ENCODE measurements at regions not wholly inside any gene's neighbourhood (a gene's known extent, or its start where the extent isn't known, plus 50 kb on each side); places are given as distances from the start of the nearest gene placed in this dataset.
A peak's percentile ranks its signal among the peaks of the same experiment; 100 is the strongest.

- Mint-ChIP-seq H3K9me3 (no peaks in the 10 kb centered on the region), H3K4me3 (no peak overlapping the region), H3K36me3 (no peaks in the 10 kb centered on the region), H3K27ac (no peak overlapping the region), H3K27me3 (peaks cover 4 to 5% of the 10 kb centered on the region in 2 donors), H3K4me1 (peaks cover 0 to 4% (median 0%) of the 10 kb centered on the region in 3 donors)
- DNase-seq: no peak
- Histone ChIP-seq H3K27ac (ENCODE audit: low read length) (no peak overlapping the region), H3K27me3 (replicated peaks in 1 of 2; ENCODE audit: control insufficient read depth in 2 of 2, extremely low read depth in 1 of 2, insufficient read depth in 2 of 2, low read length in 1 of 2) (no peaks in the 10 kb centered on the region), H3K36me3 (ENCODE audit: control insufficient read depth in 2 of 2, extremely low read depth in 1 of 2, insufficient read depth in 1 of 2, low read length in 1 of 2) (no peaks in the 10 kb centered on the region), H3K9me3 (no peaks in the 10 kb centered on the region), H3K4me3 (ENCODE audit: control insufficient read depth in 1 of 2, extremely low read depth in 1 of 2, low read length in 1 of 2) (no peak overlapping the region), H3K4me1 (ENCODE audit: control insufficient read depth in 1 of 2, extremely low read depth in 1 of 2, insufficient read depth in 2 of 2, low read length in 2 of 2) (no peaks in the 10 kb centered on the region)
- WGBS (ENCODE audit: insufficient coverage): no CpG with 5 or more reads among the region's 3 CpGs
- CTCF ChIA-PET: interaction anchor here in 1 of 2 donors (2.1 kb wide), 1 partner anchor 10 kb away, joined by 5 read pairs; no protein-coding TSS in a partner anchor
- POLR2A ChIA-PET: no interaction called here
- no peak for ATAC-seq (replicated peaks in 1 of 4)
Measured at GRCh38 chr5:86671536-86671935, 53.8 kb downstream of the COX7C start.

GRCh38 chr5:86674069-86674468, 56.3 kb downstream of the COX7C start:
- peaks cover 3 to 4% of the 10 kb centered on the region in 2 donors for H3K27me3 Mint-ChIP-seq

GRCh38 chr5:86675311-86675710, 57.6 kb downstream of the COX7C start:
- no peaks in the 10 kb centered on the region for H3K9me3 ChIP-seq
- DNase-seq: no peak
- H3K27me3 ChIP-seq (replicated peaks in 1 of 2; ENCODE audit: control insufficient read depth in 2 of 2, extremely low read depth in 1 of 2, insufficient read depth in 2 of 2, low read length in 1 of 2): no peaks in the 10 kb centered on the region
- no peak for ATAC-seq (replicated peaks in 1 of 4)
- H3K4me1 ChIP-seq (ENCODE audit: control insufficient read depth in 1 of 2, extremely low read depth in 1 of 2, insufficient read depth in 2 of 2, low read length in 2 of 2): no peaks in the 10 kb centered on the region
- Mint-ChIP-seq H3K4me3 (no peak overlapping the region), H3K4me1 (no peaks in the 10 kb centered on the region), H3K36me3 (no peaks in the 10 kb centered on the region), H3K27ac (no peak overlapping the region), H3K9me3 (no peaks in the 10 kb centered on the region), H3K27me3 (peaks cover 3 to 4% of the 10 kb centered on the region in 2 donors)
- CTCF ChIA-PET: interaction anchor here in 1 of 2 donors (0.7 kb wide), 1 partner anchor 413 kb away, joined by 3 read pairs; no protein-coding TSS in a partner anchor
- no peaks in the 10 kb centered on the region for H3K36me3 ChIP-seq (ENCODE audit: control insufficient read depth in 2 of 2, extremely low read depth in 1 of 2, insufficient read depth in 1 of 2, low read length in 1 of 2)
- 89% methylated on average over 3 of the region's 4 CpGs for WGBS (ENCODE audit: insufficient coverage)
- H3K4me3 ChIP-seq (ENCODE audit: control insufficient read depth in 1 of 2, extremely low read depth in 1 of 2, low read length in 1 of 2): no peak overlapping the region
- no peak overlapping the region for H3K27ac ChIP-seq (ENCODE audit: low read length)
- POLR2A ChIA-PET: no interaction called here

More at GRCh38 chr5:86674069-86674468, 56.3 kb downstream of the COX7C start:
- ATAC-seq (replicated peaks in 1 of 4): no peak
- Histone ChIP-seq H3K4me3 (ENCODE audit: control insufficient read depth in 1 of 2, extremely low read depth in 1 of 2, low read length in 1 of 2) (no peak overlapping the region), H3K27ac (ENCODE audit: low read length) (no peak overlapping the region), H3K9me3 (no peaks in the 10 kb centered on the region), H3K36me3 (ENCODE audit: control insufficient read depth in 2 of 2, extremely low read depth in 1 of 2, insufficient read depth in 1 of 2, low read length in 1 of 2) (no peaks in the 10 kb centered on the region), H3K4me1 (ENCODE audit: control insufficient read depth in 1 of 2, extremely low read depth in 1 of 2, insufficient read depth in 2 of 2, low read length in 2 of 2) (no peaks in the 10 kb centered on the region), H3K27me3 (replicated peaks in 1 of 2; ENCODE audit: control insufficient read depth in 2 of 2, extremely low read depth in 1 of 2, insufficient read depth in 2 of 2, low read length in 1 of 2) (no peaks in the 10 kb centered on the region)
- Mint-ChIP-seq H3K4me1 (no peaks in the 10 kb centered on the region), H3K27ac (no peak overlapping the region), H3K36me3 (no peaks in the 10 kb centered on the region), H3K9me3 (no peaks in the 10 kb centered on the region), H3K4me3 (no peak overlapping the region)
- ChIA-PET CTCF (no interaction called here), POLR2A (interaction anchor here in 1 of 2 donors (0.5 kb wide), 1 partner anchor 58 kb away, joined by 9 read pairs; no protein-coding TSS in a partner anchor)
- WGBS (ENCODE audit: insufficient coverage): no CpG with 5 or more reads among the region's 4 CpGs
- DNase-seq: no peak

- WGBS (ENCODE audit: insufficient coverage): no CpG with 5 or more reads among the region's 1 CpG
- Histone ChIP-seq H3K36me3 (ENCODE audit: control insufficient read depth in 2 of 2, extremely low read depth in 1 of 2, insufficient read depth in 1 of 2, low read length in 1 of 2) (no peaks in the 10 kb centered on the region), H3K4me1 (ENCODE audit: control insufficient read depth in 1 of 2, extremely low read depth in 1 of 2, insufficient read depth in 2 of 2, low read length in 2 of 2) (no peaks in the 10 kb centered on the region), H3K27ac (ENCODE audit: low read length) (no peak overlapping the region), H3K4me3 (ENCODE audit: control insufficient read depth in 1 of 2, extremely low read depth in 1 of 2, low read length in 1 of 2) (no peak overlapping the region), H3K9me3 (no peaks in the 10 kb centered on the region), H3K27me3 (replicated peaks in 1 of 2; ENCODE audit: control insufficient read depth in 2 of 2, extremely low read depth in 1 of 2, insufficient read depth in 2 of 2, low read length in 1 of 2) (no peaks in the 10 kb centered on the region)
- Mint-ChIP-seq H3K4me3 (no peak overlapping the region), H3K9me3 (no peaks in the 10 kb centered on the region), H3K27me3 (peaks cover 2 to 8% of the 10 kb centered on the region in 2 donors), H3K36me3 (no peaks in the 10 kb centered on the region), H3K4me1 (no peaks in the 10 kb centered on the region), H3K27ac (no peak overlapping the region)
- ChIA-PET CTCF (no interaction called here), POLR2A (no interaction called here)
- ATAC-seq (replicated peaks in 1 of 4) (peak in 2 of 4 experiments; percentile 37 to 38), DNase-seq (peak in 1 of 35 experiments; percentile 39)
Measured at GRCh38 chr5:86679529-86679928, 61.8 kb downstream of the COX7C start.

- ATAC-seq (replicated peaks in 1 of 4): no peak
- CTCF ChIA-PET: no interaction called here
- WGBS (ENCODE audit: insufficient coverage): no CpG with 5 or more reads among the region's 2 CpGs
Measured at GRCh38 chr5:86679949-86680348, 62.2 kb downstream of the COX7C start.

GRCh38 chr5:86684222-86684621, 66.5 kb downstream of the COX7C start:
- ChIA-PET CTCF (no interaction called here), POLR2A (no interaction called here)
- no peak for ATAC-seq (replicated peaks in 1 of 4)
- H3K4me1 Mint-ChIP-seq: no peaks in the 10 kb centered on the region
- H3K4me1 ChIP-seq (ENCODE audit: control insufficient read depth in 1 of 2, extremely low read depth in 1 of 2, insufficient read depth in 2 of 2, low read length in 2 of 2): no peaks in the 10 kb centered on the region
- no peaks in the 10 kb centered on the region for H3K27me3 ChIP-seq (replicated peaks in 1 of 2; ENCODE audit: control insufficient read depth in 2 of 2, extremely low read depth in 1 of 2, insufficient read depth in 2 of 2, low read length in 1 of 2)
- no peak overlapping the region for H3K4me3 ChIP-seq (ENCODE audit: control insufficient read depth in 1 of 2, extremely low read depth in 1 of 2, low read length in 1 of 2)
- no peak overlapping the region for H3K27ac ChIP-seq (ENCODE audit: low read length)
- no peaks in the 10 kb centered on the region for H3K9me3 ChIP-seq
- no peaks in the 10 kb centered on the region for H3K36me3 Mint-ChIP-seq
- H3K27ac Mint-ChIP-seq: no peak overlapping the region
- H3K4me3 Mint-ChIP-seq: no peak overlapping the region
- no CpG with 5 or more reads among the region's 2 CpGs for WGBS (ENCODE audit: insufficient coverage)
- H3K36me3 ChIP-seq (ENCODE audit: control insufficient read depth in 2 of 2, extremely low read depth in 1 of 2, insufficient read depth in 1 of 2, low read length in 1 of 2): no peaks in the 10 kb centered on the region
- no peak for DNase-seq
- H3K9me3 Mint-ChIP-seq: no peaks in the 10 kb centered on the region
- peaks cover 5 to 8% of the 10 kb centered on the region in 2 donors for H3K27me3 Mint-ChIP-seq

More at GRCh38 chr5:86679949-86680348, 62.2 kb downstream of the COX7C start:
- Mint-ChIP-seq H3K9me3 (no peaks in the 10 kb centered on the region), H3K27me3 (peaks cover 2 to 8% of the 10 kb centered on the region in 2 donors), H3K36me3 (no peaks in the 10 kb centered on the region), H3K4me3 (no peak overlapping the region), H3K27ac (no peak overlapping the region), H3K4me1 (no peaks in the 10 kb centered on the region)
- DNase-seq: no peak
- Histone ChIP-seq H3K9me3 (no peaks in the 10 kb centered on the region), H3K4me3 (ENCODE audit: control insufficient read depth in 1 of 2, extremely low read depth in 1 of 2, low read length in 1 of 2) (no peak overlapping the region), H3K36me3 (ENCODE audit: control insufficient read depth in 2 of 2, extremely low read depth in 1 of 2, insufficient read depth in 1 of 2, low read length in 1 of 2) (no peaks in the 10 kb centered on the region), H3K27me3 (replicated peaks in 1 of 2; ENCODE audit: control insufficient read depth in 2 of 2, extremely low read depth in 1 of 2, insufficient read depth in 2 of 2, low read length in 1 of 2) (no peaks in the 10 kb centered on the region), H3K27ac (ENCODE audit: low read length) (no peak overlapping the region), H3K4me1 (ENCODE audit: control insufficient read depth in 1 of 2, extremely low read depth in 1 of 2, insufficient read depth in 2 of 2, low read length in 2 of 2) (no peaks in the 10 kb centered on the region)
- POLR2A ChIA-PET: no interaction called here

- no peaks in the 10 kb centered on the region for H3K4me1 Mint-ChIP-seq
- no peak for ATAC-seq (replicated peaks in 1 of 4)
Measured at GRCh38 chr5:86686046-86686445, 68.3 kb downstream of the COX7C start.

More at GRCh38 chr5:86686046-86686445, 68.3 kb downstream of the COX7C start:
- POLR2A ChIA-PET: no interaction called here
- no peaks in the 10 kb centered on the region for H3K27me3 ChIP-seq (replicated peaks in 1 of 2; ENCODE audit: control insufficient read depth in 2 of 2, extremely low read depth in 1 of 2, insufficient read depth in 2 of 2, low read length in 1 of 2)
- H3K4me1 ChIP-seq (ENCODE audit: control insufficient read depth in 1 of 2, extremely low read depth in 1 of 2, insufficient read depth in 2 of 2, low read length in 2 of 2): no peaks in the 10 kb centered on the region
- H3K27ac ChIP-seq (ENCODE audit: low read length): no peak overlapping the region
- 38% methylated on average over 1 of the region's 1 CpG for WGBS (ENCODE audit: insufficient coverage)
- no peak for DNase-seq
- H3K36me3 ChIP-seq (ENCODE audit: control insufficient read depth in 2 of 2, extremely low read depth in 1 of 2, insufficient read depth in 1 of 2, low read length in 1 of 2): no peaks in the 10 kb centered on the region
- CTCF ChIA-PET: no interaction called here
- no peaks in the 10 kb centered on the region for H3K9me3 ChIP-seq
- H3K27me3 Mint-ChIP-seq: peaks cover 5 to 8% of the 10 kb centered on the region in 2 donors
- H3K4me3 Mint-ChIP-seq: no peak overlapping the region
- H3K4me3 ChIP-seq (ENCODE audit: control insufficient read depth in 1 of 2, extremely low read depth in 1 of 2, low read length in 1 of 2): no peak overlapping the region
- no peaks in the 10 kb centered on the region for H3K9me3 Mint-ChIP-seq
- no peak overlapping the region for H3K27ac Mint-ChIP-seq
- no peaks in the 10 kb centered on the region for H3K36me3 Mint-ChIP-seq
